ENCODE measurements at regions not wholly inside any gene's neighbourhood (a gene's known extent, or its start where the extent isn't known, plus 50 kb on each side); places are given as distances from the start of the nearest gene placed in this dataset.

- no peak for TF ChIP-seq CTCF (IDR thresholded peaks at IDR 0.05)
- no peak overlapping the region for H3K4me3 Mint-ChIP-seq (ENCODE audit: unreplicated experiment)
- peaks cover 66% of the 10 kb centered on the region for H3K4me1 Mint-ChIP-seq (ENCODE audit: low read depth)
- no peaks in the 10 kb centered on the region for H3K27me3 Mint-ChIP-seq (ENCODE audit: low read depth)
- no peak for DNase-seq (ENCODE audit: low spot score)
- H3K27ac Mint-ChIP-seq (ENCODE audit: unreplicated experiment): no peak overlapping the region
- no peaks in the 10 kb centered on the region for H3K36me3 Mint-ChIP-seq (ENCODE audit: low read depth)
- H3K9me3 Mint-ChIP-seq (ENCODE audit: low read depth): no peaks in the 10 kb centered on the region
These were observed 164.9 kb upstream of the HAAO start for GRCh38 chr2:42957109-42957860.

- Mint-ChIP-seq H3K4me1 (ENCODE audit: low read depth) (peaks cover 61% of the 10 kb centered on the region), H3K36me3 (ENCODE audit: low read depth) (no peaks in the 10 kb centered on the region), H3K27ac (ENCODE audit: unreplicated experiment) (peak overlapping the region; percentile 82), H3K4me3 (ENCODE audit: unreplicated experiment) (no peak overlapping the region), H3K9me3 (ENCODE audit: low read depth) (no peaks in the 10 kb centered on the region), H3K27me3 (ENCODE audit: low read depth) (no peaks in the 10 kb centered on the region)
- no peak for DNase-seq (ENCODE audit: low spot score)
- peak; percentile 50 for TF ChIP-seq CTCF (IDR thresholded peaks at IDR 0.05)
These were observed 162.0 kb upstream of the HAAO start for GRCh38 chr2:42954227-42954962.

- Mint-ChIP-seq H3K27me3 (ENCODE audit: low read depth) (no peaks in the 10 kb centered on the region), H3K9me3 (ENCODE audit: low read depth) (no peaks in the 10 kb centered on the region), H3K4me1 (ENCODE audit: low read depth) (peaks cover 52% of the 10 kb centered on the region), H3K36me3 (ENCODE audit: low read depth) (no peaks in the 10 kb centered on the region), H3K27ac (ENCODE audit: unreplicated experiment) (no peak overlapping the region), H3K4me3 (ENCODE audit: unreplicated experiment) (no peak overlapping the region)
- DNase-seq (ENCODE audit: low spot score): no peak
- TF ChIP-seq CTCF (IDR thresholded peaks at IDR 0.05): no peak
These were observed 160.8 kb upstream of the HAAO start for GRCh38 chr2:42953216-42953615.

GRCh38 chr2:42951263-42951938 is 159.0 kb upstream of the HAAO start:
- H3K27ac Mint-ChIP-seq (ENCODE audit: unreplicated experiment): peak overlapping the region; percentile 8
- H3K4me3 Mint-ChIP-seq (ENCODE audit: unreplicated experiment): no peak overlapping the region
- no peaks in the 10 kb centered on the region for H3K27me3 Mint-ChIP-seq (ENCODE audit: low read depth)
- TF ChIP-seq CTCF (IDR thresholded peaks at IDR 0.05): no peak
- H3K36me3 Mint-ChIP-seq (ENCODE audit: low read depth): no peaks in the 10 kb centered on the region
- H3K9me3 Mint-ChIP-seq (ENCODE audit: low read depth): no peaks in the 10 kb centered on the region
- no peak for DNase-seq (ENCODE audit: low spot score)
- H3K4me1 Mint-ChIP-seq (ENCODE audit: low read depth): peaks cover 57% of the 10 kb centered on the region

- no peaks in the 10 kb centered on the region for H3K36me3 Mint-ChIP-seq (ENCODE audit: low read depth)
- H3K4me1 Mint-ChIP-seq (ENCODE audit: low read depth): peaks cover 39% of the 10 kb centered on the region
- H3K27ac Mint-ChIP-seq (ENCODE audit: unreplicated experiment): no peak overlapping the region
- no peak for TF ChIP-seq CTCF (IDR thresholded peaks at IDR 0.05)
- no peaks in the 10 kb centered on the region for H3K27me3 Mint-ChIP-seq (ENCODE audit: low read depth)
- H3K4me3 Mint-ChIP-seq (ENCODE audit: unreplicated experiment): no peak overlapping the region
- H3K9me3 Mint-ChIP-seq (ENCODE audit: low read depth): no peaks in the 10 kb centered on the region
- DNase-seq (ENCODE audit: low spot score): no peak
These were observed 156.7 kb upstream of the HAAO start for GRCh38 chr2:42949125-42949524.
